ENCODE measurements at regions not wholly inside any gene's neighbourhood (a gene's known extent, or its start where the extent isn't known, plus 50 kb on each side); places are given as distances from the start of the nearest gene placed in this dataset.

- WGBS: 99% methylated on average over 1 of the region's 1 CpG
- Histone ChIP-seq H3K4me3 (ENCODE audit: low read length in 2 of 2) (no peak overlapping the region), H3K9me3 (ENCODE audit: control insufficient read depth in 2 of 2, insufficient read depth in 1 of 2, low read length in 1 of 2) (no peaks in the 10 kb centered on the region), H3K27me3 (ENCODE audit: control insufficient read depth in 2 of 2, insufficient read depth in 1 of 2, low read length in 1 of 2) (no peaks in the 10 kb centered on the region), H3K4me1 (ENCODE audit: control insufficient read depth in 2 of 2, insufficient read depth in 2 of 2, low read length in 2 of 2) (no peaks in the 10 kb centered on the region), H3K36me3 (ENCODE audit: control insufficient read depth in 2 of 2, insufficient read depth in 2 of 2, low read length in 1 of 2) (no peaks in the 10 kb centered on the region), H3K27ac (ENCODE audit: low read depth in 1 of 2, low read length in 1 of 2) (no peak overlapping the region)
- DNase-seq (ENCODE audit: low read depth in 6 of 9, low spot score in 9 of 9): no peak
These were observed 106.6 kb upstream of the PDE5A start for GRCh38 chr4:119735165-119735651.

DNA sequence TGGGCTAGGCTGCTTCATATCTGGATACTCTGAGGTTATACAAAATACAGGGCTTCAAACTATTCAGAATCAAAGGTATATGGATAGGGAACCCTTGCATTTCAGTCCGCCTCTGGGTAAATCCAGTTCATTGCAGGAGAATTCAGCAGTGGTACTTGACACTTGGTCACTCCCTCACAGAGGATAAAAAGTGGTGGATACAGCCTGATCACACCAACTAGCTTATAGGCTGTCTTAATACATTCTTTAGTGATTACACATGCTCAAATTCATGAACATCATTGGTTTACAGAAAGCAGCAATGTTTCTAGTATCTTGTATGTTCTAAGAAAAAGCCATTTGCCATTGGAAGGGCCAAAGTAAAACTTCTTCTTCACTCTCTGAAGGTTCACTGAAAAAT lies 104.8 kb upstream of the PDE5A start:
- Histone ChIP-seq H3K36me3 (ENCODE audit: control insufficient read depth in 2 of 2, insufficient read depth in 2 of 2, low read length in 1 of 2) (no peaks in the 10 kb centered on the region), H3K27me3 (ENCODE audit: control insufficient read depth in 2 of 2, insufficient read depth in 1 of 2, low read length in 1 of 2) (no peaks in the 10 kb centered on the region), H3K4me1 (ENCODE audit: control insufficient read depth in 2 of 2, insufficient read depth in 2 of 2, low read length in 2 of 2) (no peaks in the 10 kb centered on the region), H3K27ac (ENCODE audit: low read depth in 1 of 2, low read length in 1 of 2) (no peak overlapping the region), H3K4me3 (ENCODE audit: low read length in 2 of 2) (no peak overlapping the region), H3K9me3 (ENCODE audit: control insufficient read depth in 2 of 2, insufficient read depth in 1 of 2, low read length in 1 of 2) (no peaks in the 10 kb centered on the region)
- DNase-seq (ENCODE audit: low read depth in 6 of 9, low spot score in 9 of 9): no peak
- 96% methylated on average over 1 of the region's 1 CpG for WGBS

DNA sequence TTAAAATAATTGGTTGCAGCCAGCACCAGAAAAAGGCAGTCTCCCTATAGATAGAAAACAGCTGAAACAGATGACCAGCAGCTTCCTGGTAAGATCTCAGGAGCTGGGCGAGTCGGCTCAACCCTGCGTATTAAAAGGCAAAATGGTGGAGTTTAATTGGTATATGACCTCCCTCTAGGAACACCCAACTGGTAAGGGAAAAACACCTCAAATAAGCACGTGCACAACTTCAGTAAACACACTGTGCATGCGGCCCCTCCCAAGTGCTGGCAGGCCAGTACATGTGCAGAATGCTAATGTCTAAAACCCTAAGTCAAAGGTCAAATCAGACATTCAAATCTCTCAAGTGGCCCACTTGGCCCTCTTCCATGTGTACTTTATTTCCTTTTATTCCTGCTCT lies 103.2 kb upstream of the PDE5A start:
- no peak for DNase-seq (ENCODE audit: low read depth in 6 of 9, low spot score in 9 of 9)
- WGBS: 96% methylated on average over 5 of the region's 5 CpGs
- Histone ChIP-seq H3K36me3 (ENCODE audit: control insufficient read depth in 2 of 2, insufficient read depth in 2 of 2, low read length in 1 of 2) (no peaks in the 10 kb centered on the region), H3K4me1 (ENCODE audit: control insufficient read depth in 2 of 2, insufficient read depth in 2 of 2, low read length in 2 of 2) (no peaks in the 10 kb centered on the region), H3K4me3 (ENCODE audit: low read length in 2 of 2) (no peak overlapping the region), H3K27ac (ENCODE audit: low read depth in 1 of 2, low read length in 1 of 2) (no peak overlapping the region), H3K27me3 (ENCODE audit: control insufficient read depth in 2 of 2, insufficient read depth in 1 of 2, low read length in 1 of 2) (no peaks in the 10 kb centered on the region), H3K9me3 (ENCODE audit: control insufficient read depth in 2 of 2, insufficient read depth in 1 of 2, low read length in 1 of 2) (no peaks in the 10 kb centered on the region)

DNA sequence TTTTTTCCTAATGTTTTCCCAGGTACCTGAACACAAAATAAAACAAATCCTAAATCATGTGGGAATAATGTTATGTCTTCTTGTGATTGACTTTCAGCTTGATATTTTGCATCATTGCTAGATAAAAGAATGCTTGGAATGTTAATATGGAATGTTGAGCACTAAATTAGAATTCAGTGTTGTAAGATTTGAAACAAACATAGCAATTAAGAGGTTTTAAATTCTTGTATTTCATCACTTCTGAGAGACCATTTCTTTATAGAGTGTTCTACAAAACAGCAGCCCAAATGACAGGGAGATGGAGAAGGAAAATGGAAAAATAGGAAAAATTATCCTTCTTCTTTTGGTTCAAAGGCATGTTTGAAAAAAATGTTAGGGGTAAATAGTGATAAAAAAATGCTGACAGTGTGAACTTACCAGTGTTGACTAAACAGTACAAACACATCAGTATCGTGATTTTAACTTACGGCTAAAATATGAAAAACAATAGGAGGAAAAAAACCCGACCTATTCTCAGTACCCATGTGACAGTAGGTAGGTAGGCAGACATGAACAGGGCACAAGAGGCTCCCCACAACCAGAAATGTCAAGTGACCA lies 102.6 kb upstream of the PDE5A start:
- H3K4me3 ChIP-seq (ENCODE audit: low read length in 2 of 2): no peak overlapping the region
- WGBS: 81% methylated on average over 3 of the region's 3 CpGs
- H3K36me3 ChIP-seq (ENCODE audit: control insufficient read depth in 2 of 2, insufficient read depth in 2 of 2, low read length in 1 of 2): no peaks in the 10 kb centered on the region

DNA sequence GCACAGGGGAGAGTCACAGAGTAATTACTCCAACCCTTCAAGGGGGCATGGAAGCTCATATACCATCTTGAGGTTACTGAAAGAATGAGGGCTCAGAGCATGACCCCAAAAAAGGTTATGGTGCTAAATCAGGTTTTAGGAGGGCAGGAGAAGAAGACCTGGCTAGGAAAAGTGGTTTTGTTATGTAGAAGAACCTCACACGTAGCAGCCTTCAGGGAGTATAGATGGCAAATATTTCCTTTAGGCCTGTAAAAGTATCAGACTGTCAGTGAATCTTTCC lies 102.0 kb upstream of the PDE5A start:
- no peaks in the 10 kb centered on the region for H3K27me3 ChIP-seq (ENCODE audit: control insufficient read depth in 2 of 2, insufficient read depth in 1 of 2, low read length in 1 of 2)
- no peak overlapping the region for H3K4me3 ChIP-seq (ENCODE audit: low read length in 2 of 2)
- no peak overlapping the region for H3K27ac ChIP-seq (ENCODE audit: low read depth in 1 of 2, low read length in 1 of 2)
- no peaks in the 10 kb centered on the region for H3K4me1 ChIP-seq (ENCODE audit: control insufficient read depth in 2 of 2, insufficient read depth in 2 of 2, low read length in 2 of 2)
- H3K36me3 ChIP-seq (ENCODE audit: control insufficient read depth in 2 of 2, insufficient read depth in 2 of 2, low read length in 1 of 2): no peaks in the 10 kb centered on the region
- no peaks in the 10 kb centered on the region for H3K9me3 ChIP-seq (ENCODE audit: control insufficient read depth in 2 of 2, insufficient read depth in 1 of 2, low read length in 1 of 2)
- no peak for DNase-seq (ENCODE audit: low read depth in 6 of 9, low spot score in 9 of 9)
- 80% methylated on average over 1 of the region's 1 CpG for WGBS

More for the DNA sequence above, 102.6 kb upstream of the PDE5A start:
- no peak for DNase-seq (ENCODE audit: low read depth in 6 of 9, low spot score in 9 of 9)
- Histone ChIP-seq H3K9me3 (ENCODE audit: control insufficient read depth in 2 of 2, insufficient read depth in 1 of 2, low read length in 1 of 2) (no peaks in the 10 kb centered on the region), H3K27me3 (ENCODE audit: control insufficient read depth in 2 of 2, insufficient read depth in 1 of 2, low read length in 1 of 2) (no peaks in the 10 kb centered on the region), H3K4me1 (ENCODE audit: control insufficient read depth in 2 of 2, insufficient read depth in 2 of 2, low read length in 2 of 2) (no peaks in the 10 kb centered on the region), H3K27ac (ENCODE audit: low read depth in 1 of 2, low read length in 1 of 2) (no peak overlapping the region)

GRCh38 chr4:119729835-119730670 lies 101.4 kb upstream of the PDE5A start:
- 87% methylated on average over 6 of the region's 6 CpGs for WGBS
- Histone ChIP-seq H3K27me3 (ENCODE audit: control insufficient read depth in 2 of 2, insufficient read depth in 1 of 2, low read length in 1 of 2) (no peaks in the 10 kb centered on the region), H3K4me1 (ENCODE audit: control insufficient read depth in 2 of 2, insufficient read depth in 2 of 2, low read length in 2 of 2) (no peaks in the 10 kb centered on the region), H3K4me3 (ENCODE audit: low read length in 2 of 2) (no peak overlapping the region), H3K9me3 (ENCODE audit: control insufficient read depth in 2 of 2, insufficient read depth in 1 of 2, low read length in 1 of 2) (no peaks in the 10 kb centered on the region), H3K27ac (ENCODE audit: low read depth in 1 of 2, low read length in 1 of 2) (no peak overlapping the region), H3K36me3 (ENCODE audit: control insufficient read depth in 2 of 2, insufficient read depth in 2 of 2, low read length in 1 of 2) (no peaks in the 10 kb centered on the region)
- DNase-seq (ENCODE audit: low read depth in 6 of 9, low spot score in 9 of 9): no peak

- no peak overlapping the region for H3K27ac ChIP-seq (ENCODE audit: low read depth in 1 of 2, low read length in 1 of 2)
- 95% methylated on average over 2 of the region's 2 CpGs for WGBS
These were observed 100.3 kb upstream of the PDE5A start for GRCh38 chr4:119728692-119729593.

GRCh38 chr4:119728185-119728584 lies 99.6 kb upstream of the PDE5A start:
- no peaks in the 10 kb centered on the region for H3K36me3 ChIP-seq (ENCODE audit: control insufficient read depth in 2 of 2, insufficient read depth in 2 of 2, low read length in 1 of 2)
- H3K4me1 ChIP-seq (ENCODE audit: control insufficient read depth in 2 of 2, insufficient read depth in 2 of 2, low read length in 2 of 2): no peaks in the 10 kb centered on the region
- WGBS: 91% methylated on average over 1 of the region's 1 CpG
- no peak overlapping the region for H3K27ac ChIP-seq (ENCODE audit: low read depth in 1 of 2, low read length in 1 of 2)
- no peaks in the 10 kb centered on the region for H3K9me3 ChIP-seq (ENCODE audit: control insufficient read depth in 2 of 2, insufficient read depth in 1 of 2, low read length in 1 of 2)
- H3K27me3 ChIP-seq (ENCODE audit: control insufficient read depth in 2 of 2, insufficient read depth in 1 of 2, low read length in 1 of 2): no peaks in the 10 kb centered on the region
- H3K4me3 ChIP-seq (ENCODE audit: low read length in 2 of 2): no peak overlapping the region
- DNase-seq (ENCODE audit: low read depth in 6 of 9, low spot score in 9 of 9): no peak

More at GRCh38 chr4:119728692-119729593, 100.3 kb upstream of the PDE5A start:
- Histone ChIP-seq H3K4me3 (ENCODE audit: low read length in 2 of 2) (no peak overlapping the region), H3K36me3 (ENCODE audit: control insufficient read depth in 2 of 2, insufficient read depth in 2 of 2, low read length in 1 of 2) (no peaks in the 10 kb centered on the region), H3K27me3 (ENCODE audit: control insufficient read depth in 2 of 2, insufficient read depth in 1 of 2, low read length in 1 of 2) (no peaks in the 10 kb centered on the region), H3K9me3 (ENCODE audit: control insufficient read depth in 2 of 2, insufficient read depth in 1 of 2, low read length in 1 of 2) (no peaks in the 10 kb centered on the region), H3K4me1 (ENCODE audit: control insufficient read depth in 2 of 2, insufficient read depth in 2 of 2, low read length in 2 of 2) (no peaks in the 10 kb centered on the region)
- DNase-seq (ENCODE audit: low read depth in 6 of 9, low spot score in 9 of 9): no peak

GRCh38 chr4:119726505-119726904 lies 97.9 kb upstream of the PDE5A start:
- no peak overlapping the region for H3K27ac ChIP-seq (ENCODE audit: low read depth in 1 of 2, low read length in 1 of 2)
- no peak for DNase-seq (ENCODE audit: low read depth in 6 of 9, low spot score in 9 of 9)
- no peak overlapping the region for H3K4me3 ChIP-seq (ENCODE audit: low read length in 2 of 2)
- WGBS: 95% methylated on average over 1 of the region's 1 CpG
- no peaks in the 10 kb centered on the region for H3K36me3 ChIP-seq (ENCODE audit: control insufficient read depth in 2 of 2, insufficient read depth in 2 of 2, low read length in 1 of 2)
- no peaks in the 10 kb centered on the region for H3K4me1 ChIP-seq (ENCODE audit: control insufficient read depth in 2 of 2, insufficient read depth in 2 of 2, low read length in 2 of 2)
- H3K9me3 ChIP-seq (ENCODE audit: control insufficient read depth in 2 of 2, insufficient read depth in 1 of 2, low read length in 1 of 2): no peaks in the 10 kb centered on the region
- no peaks in the 10 kb centered on the region for H3K27me3 ChIP-seq (ENCODE audit: control insufficient read depth in 2 of 2, insufficient read depth in 1 of 2, low read length in 1 of 2)

Measured in thymus (tissue), 11 donors.